ENCODE measurements at regions not wholly inside any gene's neighbourhood (a gene's known extent, or its start where the extent isn't known, plus 50 kb on each side); places are given as distances from the start of the nearest gene placed in this dataset.

GRCh38 chr5:128681764-128682592 is 143.9 kb upstream of the FBN2 start:
- TF ChIP-seq POLR2A (IDR thresholded peaks at IDR 0.05) = no peak
- no peak for TF ChIP-seq CTCF (IDR thresholded peaks at IDR 0.05)
- intact Hi-C loops (cut with DNase I; ENCODE audit: low total_unique reads) = no loop called here
- Histone ChIP-seq H3K9me3 (no peaks in the 10 kb centered on the region), H3K27ac (no peak overlapping the region), H3K4me3 (no peak overlapping the region), H3K4me1 (no peaks in the 10 kb centered on the region), H3K27me3 (no peaks in the 10 kb centered on the region), H3K36me3 (ENCODE audit: low read depth, missing control alignments) (no peaks in the 10 kb centered on the region)
- 32 to 40% methylated on average over 7 of the region's 7 CpGs for WGBS, 2 donors
- DNase-seq = no peak

- WGBS, 2 donors = 80 to 88% methylated on average over 2 of the region's 2 CpGs
- no peaks in the 10 kb centered on the region for H3K9me3 ChIP-seq
- DNase-seq = no peak
- no peaks in the 10 kb centered on the region for H3K27me3 ChIP-seq
- H3K36me3 ChIP-seq (ENCODE audit: low read depth, missing control alignments) = no peaks in the 10 kb centered on the region
- H3K4me3 ChIP-seq = no peak overlapping the region
- intact Hi-C loops (cut with DNase I; ENCODE audit: low total_unique reads) = no loop called here
- TF ChIP-seq CTCF (IDR thresholded peaks at IDR 0.05) (no peak), POLR2A (IDR thresholded peaks at IDR 0.05) (no peak)
- no peaks in the 10 kb centered on the region for H3K4me1 ChIP-seq
- H3K27ac ChIP-seq = no peak overlapping the region
These were observed 144.6 kb upstream of the FBN2 start for GRCh38 chr5:128682669-128683068.

GRCh38 chr5:128684961-128685360 is 146.9 kb upstream of the FBN2 start:
- intact Hi-C loops (cut with DNase I; ENCODE audit: low total_unique reads) = no loop called here
- H3K36me3 ChIP-seq (ENCODE audit: low read depth, missing control alignments) = no peaks in the 10 kb centered on the region
- H3K9me3 ChIP-seq = no peaks in the 10 kb centered on the region
- no peak overlapping the region for H3K4me3 ChIP-seq
- WGBS, 2 donors = 55 to 91% methylated on average over 1 of the region's 1 CpG
- H3K27ac ChIP-seq = no peak overlapping the region
- TF ChIP-seq CTCF (IDR thresholded peaks at IDR 0.05) (no peak), POLR2A (IDR thresholded peaks at IDR 0.05) (no peak)
- H3K4me1 ChIP-seq = no peaks in the 10 kb centered on the region
- DNase-seq = no peak
- no peaks in the 10 kb centered on the region for H3K27me3 ChIP-seq

GRCh38 chr5:128687930-128688329 is 149.9 kb upstream of the FBN2 start:
- H3K27me3 ChIP-seq = no peaks in the 10 kb centered on the region
- H3K9me3 ChIP-seq = no peaks in the 10 kb centered on the region
- no peak overlapping the region for H3K4me3 ChIP-seq
- H3K27ac ChIP-seq = no peak overlapping the region
- no peaks in the 10 kb centered on the region for H3K4me1 ChIP-seq
- 76 to 77% methylated on average over 2 of the region's 2 CpGs for WGBS, 2 donors
- TF ChIP-seq POLR2A (IDR thresholded peaks at IDR 0.05) (no peak), CTCF (IDR thresholded peaks at IDR 0.05) (no peak)
- no peak for DNase-seq
- intact Hi-C loops (cut with DNase I; ENCODE audit: low total_unique reads) = no loop called here
- no peaks in the 10 kb centered on the region for H3K36me3 ChIP-seq (ENCODE audit: low read depth, missing control alignments)

- intact Hi-C loops (cut with DNase I; ENCODE audit: low total_unique reads) = no loop called here
- H3K9me3 ChIP-seq = no peaks in the 10 kb centered on the region
- DNase-seq = no peak
- H3K36me3 ChIP-seq (ENCODE audit: low read depth, missing control alignments) = no peaks in the 10 kb centered on the region
- no peaks in the 10 kb centered on the region for H3K4me1 ChIP-seq
- no peaks in the 10 kb centered on the region for H3K27me3 ChIP-seq
- no peak overlapping the region for H3K4me3 ChIP-seq
- TF ChIP-seq POLR2A (IDR thresholded peaks at IDR 0.05) (no peak), CTCF (IDR thresholded peaks at IDR 0.05) (no peak)
- 85% methylated on average over 3 of the region's 3 CpGs for WGBS, 2 donors
- no peak overlapping the region for H3K27ac ChIP-seq
These were observed 155.7 kb upstream of the FBN2 start for GRCh38 chr5:128693764-128694163.

Measured in testis (tissue), 2 donors.